Mesenchymal stem cell (in vitro differentiated cells and primary cell): ENCODE measurements at regions not wholly inside any gene's neighbourhood (a gene's known extent, or its start where the extent isn't known, plus 50 kb on each side); places are given as distances from the start of the nearest gene placed in this dataset.

Source experiments
- DNase-seq: peaks from one replicate; pipeline ENCODE4 v3.0.0-alpha.2; 2013
- H2AFZ ChIP-seq: one replicate; pipeline ENCODE4 v1.6.1; 2013; ENCODE audit warnings: low read depth, mild to moderate bottlenecking, control low read depth, inconsistent platforms, low read length, moderate library complexity
- H2AK5ac ChIP-seq: 2 replicates; pipeline ENCODE4 v1.6.1; 2013; ENCODE audit warnings: low read length, moderate library complexity, mild to moderate bottlenecking, inconsistent platforms; ENCODE audit not compliant: severe bottlenecking
- H2BK120ac ChIP-seq: one replicate; pipeline ENCODE4 v1.6.1; 2013; ENCODE audit warnings: low read depth, mild to moderate bottlenecking, inconsistent platforms, low read length, moderate library complexity
- H2BK12ac ChIP-seq, 2 experiments: one replicate each; pipeline ENCODE4 v1.6.1; 2013; ENCODE audit warnings: inconsistent platforms in 2 of 2, low read length in 2 of 2, mild to moderate bottlenecking in 2 of 2, moderate library complexity in 2 of 2, control low read depth in 1 of 2
- H2BK15ac ChIP-seq: one replicate; pipeline ENCODE4 v1.6.1; 2013; ENCODE audit warnings: mild to moderate bottlenecking, low read depth, inconsistent platforms; ENCODE audit not compliant: poor library complexity, severe bottlenecking
- H2BK5ac ChIP-seq: 2 replicates; pipeline ENCODE4 v1.6.1; 2013; ENCODE audit warnings: low read depth, mild to moderate bottlenecking, low read length, control low read depth, inconsistent platforms; ENCODE audit not compliant: poor library complexity, severe bottlenecking
- H3K14ac ChIP-seq, 2 experiments: one replicate each; pipeline ENCODE4 v1.6.1; 2013; ENCODE audit warnings: inconsistent platforms in 2 of 2, low read length in 2 of 2, control low read depth in 1 of 2, mild to moderate bottlenecking in 1 of 2, moderate library complexity in 1 of 2
- H3K18ac ChIP-seq, 2 experiments: one replicate each; pipeline ENCODE4 v1.6.1; 2013; ENCODE audit warnings: inconsistent platforms in 2 of 2, low read length in 2 of 2, control low read depth in 1 of 2, low read depth in 1 of 2, mild to moderate bottlenecking in 1 of 2
- H3K23ac ChIP-seq, 2 experiments: one replicate each; pipeline ENCODE4 v1.6.1; 2013; ENCODE audit warnings: inconsistent platforms in 2 of 2, low read length in 2 of 2, mild to moderate bottlenecking in 2 of 2, moderate library complexity in 2 of 2, control low read depth in 1 of 2
- H3K27ac ChIP-seq: 2 replicates; pipeline ENCODE4 v1.5.1; 2013; ENCODE audit warnings: mild to moderate bottlenecking, moderate library complexity, low read length, control low read depth, inconsistent platforms; ENCODE audit not compliant: poor library complexity, severe bottlenecking
- H3K27me3 ChIP-seq, 2 experiments: 2 replicates each; pipeline versions ENCODE4 v1.6.1 to v1.7.0; 2013; ENCODE audit warnings: low read length in 2 of 2, mild to moderate bottlenecking in 2 of 2, moderate library complexity in 2 of 2, control low read depth in 1 of 2, inconsistent platforms in 1 of 2; ENCODE audit not compliant: control insufficient read depth in 1 of 2, insufficient read depth in 1 of 2
- H3K36me3 ChIP-seq, 2 experiments: 2 replicates each; pipeline versions ENCODE4 v1.6.1 to v1.7.0; 2013; ENCODE audit warnings: low read length in 2 of 2, control low read depth in 1 of 2, inconsistent platforms in 1 of 2, low read depth in 1 of 2, mild to moderate bottlenecking in 1 of 2; ENCODE audit not compliant: insufficient read depth in 2 of 2, control insufficient read depth in 1 of 2
- H3K4ac ChIP-seq, 2 experiments: one replicate each; pipeline ENCODE4 v1.6.1; 2013; ENCODE audit warnings: inconsistent platforms in 2 of 2, low read length in 2 of 2, mild to moderate bottlenecking in 2 of 2, moderate library complexity in 2 of 2, control low read depth in 1 of 2, low read depth in 1 of 2
- H3K4me1 ChIP-seq: 2 replicates; pipeline ENCODE4 v1.6.1; 2013; ENCODE audit warnings: low read depth, low read length, control low read depth; ENCODE audit not compliant: control insufficient read depth, insufficient read depth
- H3K4me2 ChIP-seq: 2 replicates; pipeline ENCODE4 v1.6.1; 2013; ENCODE audit warnings: low read length, mild to moderate bottlenecking, inconsistent platforms; ENCODE audit not compliant: poor library complexity, severe bottlenecking
- H3K4me3 ChIP-seq, 2 experiments: 2 replicates each; pipeline versions ENCODE4 v1.5.1 to v1.7.0; 2013; ENCODE audit warnings: low read length in 2 of 2, mild to moderate bottlenecking in 2 of 2, control low read depth in 1 of 2, low read depth in 1 of 2; ENCODE audit not compliant: insufficient read depth in 1 of 2
- H3K79me1 ChIP-seq: replicated peaks from 2 replicates; pipeline ENCODE4 v1.6.1; 2013; ENCODE audit warnings: mild to moderate bottlenecking, control low read depth, low read length, inconsistent platforms; ENCODE audit not compliant: poor library complexity, severe bottlenecking
- H3K9ac ChIP-seq: 2 replicates; pipeline ENCODE4 v1.7.0; 2013; ENCODE audit warnings: mild to moderate bottlenecking, low read length, moderate library complexity
- H3K9me3 ChIP-seq: 2 replicates; pipeline ENCODE4 v1.7.0; 2013; ENCODE audit warnings: mild to moderate bottlenecking, low read length; ENCODE audit not compliant: control insufficient read depth
- H4K8ac ChIP-seq: one replicate; pipeline ENCODE4 v1.6.1; 2013; ENCODE audit warnings: inconsistent platforms, mild to moderate bottlenecking, low read length, moderate library complexity
- H4K91ac ChIP-seq: one replicate; pipeline ENCODE4 v1.6.1; 2013; ENCODE audit warnings: mild to moderate bottlenecking, low read length, inconsistent platforms
- WGBS: methylation state at CpG from one replicate; pipeline ENCODE4 v1.1.7; 2013; ENCODE audit warnings: mixed read lengths; 5-methylcytosine and 5-hydroxymethylcytosine counted together

GRCh38 chr3:181455276-181455675 is 256.4 kb upstream of the SOX2 start:
- no peak overlapping the region for H3K23ac ChIP-seq
- no peaks in the 10 kb centered on the region for H3K4me1 ChIP-seq
- no peak overlapping the region for H2AFZ ChIP-seq
- no peak overlapping the region for H2BK15ac ChIP-seq
- H3K4me3 ChIP-seq, result no peak overlapping the region
- H2BK120ac ChIP-seq, result no peak overlapping the region
- H2BK5ac ChIP-seq, result no peak overlapping the region
- DNase-seq, result no peak
- H3K14ac ChIP-seq, result no peak overlapping the region
- no peak overlapping the region for H3K18ac ChIP-seq
- H3K36me3 ChIP-seq, result no peaks in the 10 kb centered on the region
- no peak overlapping the region for H4K8ac ChIP-seq
- no peak overlapping the region for H3K4me2 ChIP-seq
- H2AK5ac ChIP-seq, result no peak overlapping the region
- no peak overlapping the region for H3K27ac ChIP-seq
- no peak overlapping the region for H3K4ac ChIP-seq
- WGBS, result no CpG with 5 or more reads among the region's 1 CpG
- H3K27me3 ChIP-seq, result no peaks in the 10 kb centered on the region
- no peak overlapping the region for H2BK12ac ChIP-seq
- no peak overlapping the region for H3K9ac ChIP-seq
- H3K9me3 ChIP-seq, result peaks cover 6% of the 10 kb centered on the region
- H3K79me1 ChIP-seq, result no peaks in the 10 kb centered on the region
- H4K91ac ChIP-seq, result no peak overlapping the region

- no peak overlapping the region for H2BK12ac ChIP-seq
- H2AK5ac ChIP-seq, result no peak overlapping the region
- H2BK15ac ChIP-seq, result no peak overlapping the region
- no peak overlapping the region for H3K4me3 ChIP-seq
- no peak overlapping the region for H3K23ac ChIP-seq
- H3K79me1 ChIP-seq, result no peaks in the 10 kb centered on the region
- no peak overlapping the region for H4K91ac ChIP-seq
- H4K8ac ChIP-seq, result no peak overlapping the region
- no peak overlapping the region for H3K4me2 ChIP-seq
- H3K14ac ChIP-seq, result no peak overlapping the region
- peaks cover 9% of the 10 kb centered on the region for H3K9me3 ChIP-seq
- no peak overlapping the region for H3K27ac ChIP-seq
- H3K4ac ChIP-seq, result no peak overlapping the region
- no peak for DNase-seq
- no peak overlapping the region for H2BK5ac ChIP-seq
- no peak overlapping the region for H3K9ac ChIP-seq
- H2AFZ ChIP-seq, result no peak overlapping the region
- H3K36me3 ChIP-seq, result no peaks in the 10 kb centered on the region
- H2BK120ac ChIP-seq, result no peak overlapping the region
- 82% methylated on average over 6 of the region's 6 CpGs for WGBS
- H3K27me3 ChIP-seq, result no peaks in the 10 kb centered on the region
- no peaks in the 10 kb centered on the region for H3K4me1 ChIP-seq
- H3K18ac ChIP-seq, result no peak overlapping the region
These were observed 257.2 kb upstream of the SOX2 start for GRCh38 chr3:181454451-181455027.

DNA sequence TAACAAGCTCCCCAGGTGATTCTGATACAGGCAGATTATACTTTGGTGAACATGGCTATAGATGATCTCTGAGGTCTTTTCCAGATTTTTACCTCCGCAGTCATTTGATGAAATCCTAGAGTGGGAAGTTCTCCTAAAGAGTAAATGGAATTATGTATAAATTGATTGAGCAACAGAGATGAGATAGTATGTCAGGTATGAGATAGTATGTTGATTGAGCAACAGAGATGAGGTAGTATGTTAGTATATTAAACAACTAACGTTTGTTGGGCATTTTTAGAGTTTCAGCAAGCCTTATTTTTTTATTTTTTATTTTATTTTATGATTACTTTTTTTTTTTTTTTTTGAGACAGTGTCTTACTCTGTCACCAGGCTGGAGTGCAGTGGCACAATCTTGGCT is 265.0 kb upstream of the SOX2 start:
- DNase-seq, result no peak
- WGBS, result 89% methylated on average over 1 of the region's 2 CpGs

DNA sequence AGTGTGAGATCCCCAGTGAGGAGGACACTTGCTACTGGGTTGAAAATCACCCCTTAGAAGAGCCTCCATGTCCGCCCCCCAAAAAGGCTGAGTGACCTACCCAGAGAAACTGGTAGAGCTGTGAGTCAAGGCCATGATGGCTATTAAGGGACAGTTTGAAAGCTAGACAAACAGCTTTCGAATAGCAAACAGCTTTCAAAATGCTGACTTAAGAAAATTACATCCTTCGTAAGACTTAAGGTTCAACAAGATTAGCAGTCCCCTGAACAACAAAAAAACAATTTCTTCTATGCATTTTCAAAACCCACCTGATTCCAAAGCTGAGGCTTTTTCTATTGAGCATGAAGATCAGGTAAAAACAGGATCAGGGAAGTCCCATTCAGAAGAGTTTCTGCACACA is 269.7 kb upstream of the SOX2 start:
- no peaks in the 10 kb centered on the region for H3K36me3 ChIP-seq
- no peak overlapping the region for H3K14ac ChIP-seq
- H3K9me3 ChIP-seq, result no peaks in the 10 kb centered on the region
- no peak overlapping the region for H3K4ac ChIP-seq
- H2AFZ ChIP-seq, result no peak overlapping the region
- H3K4me1 ChIP-seq, result no peaks in the 10 kb centered on the region
- no peak overlapping the region for H3K23ac ChIP-seq
- no peak overlapping the region for H2BK15ac ChIP-seq
- no peak overlapping the region for H2BK12ac ChIP-seq
- H3K9ac ChIP-seq, result no peak overlapping the region
- no peak for DNase-seq
- no peak overlapping the region for H3K4me3 ChIP-seq
- no peak overlapping the region for H4K91ac ChIP-seq
- H3K27ac ChIP-seq, result no peak overlapping the region
- no peak overlapping the region for H2AK5ac ChIP-seq
- H3K18ac ChIP-seq, result no peak overlapping the region
- H2BK120ac ChIP-seq, result no peak overlapping the region
- no peak overlapping the region for H4K8ac ChIP-seq
- H3K27me3 ChIP-seq, result no peaks in the 10 kb centered on the region
- no peak overlapping the region for H2BK5ac ChIP-seq
- 79% methylated on average over 3 of the region's 3 CpGs for WGBS
- H3K79me1 ChIP-seq, result no peaks in the 10 kb centered on the region
- H3K4me2 ChIP-seq, result no peak overlapping the region

More for the DNA sequence above, 265.0 kb upstream of the SOX2 start:
- no peak overlapping the region for H2BK120ac ChIP-seq
- no peak overlapping the region for H3K23ac ChIP-seq
- H3K27me3 ChIP-seq, result no peaks in the 10 kb centered on the region
- no peak overlapping the region for H2BK5ac ChIP-seq
- H4K91ac ChIP-seq, result no peak overlapping the region
- H3K9ac ChIP-seq, result no peak overlapping the region
- no peak overlapping the region for H3K27ac ChIP-seq
- H3K4me2 ChIP-seq, result no peak overlapping the region
- H3K4me3 ChIP-seq, result no peak overlapping the region
- peaks cover 9% of the 10 kb centered on the region for H3K9me3 ChIP-seq
- no peak overlapping the region for H4K8ac ChIP-seq
- no peak overlapping the region for H3K14ac ChIP-seq
- H2BK12ac ChIP-seq, result no peak overlapping the region
- no peaks in the 10 kb centered on the region for H3K4me1 ChIP-seq
- H3K4ac ChIP-seq, result no peak overlapping the region
- H3K79me1 ChIP-seq, result no peaks in the 10 kb centered on the region
- H2AK5ac ChIP-seq, result no peak overlapping the region
- no peak overlapping the region for H2AFZ ChIP-seq
- no peaks in the 10 kb centered on the region for H3K36me3 ChIP-seq
- H3K18ac ChIP-seq, result no peak overlapping the region
- H2BK15ac ChIP-seq, result no peak overlapping the region
